Type B pancreatic cell (in vitro differentiated cells): ENCODE measurements at regions not wholly inside any gene's neighbourhood (a gene's known extent, or its start where the extent isn't known, plus 50 kb on each side); places are given as distances from the start of the nearest gene placed in this dataset.

Experiments used
- DNase-seq: peaks from one replicate; pipeline ENCODE4 v3.0.0; 2021; ENCODE audit warnings: mixed read lengths; ENCODE audit not compliant: unreplicated experiment; ENCODE audit errors: extremely low spot score
- H3K27ac Mint-ChIP-seq: 2 replicates; pipeline ENCODE4 v1.8.0; 2021; ENCODE audit warnings: mild to moderate bottlenecking, mixed read lengths
- H3K27me3 Mint-ChIP-seq: 2 replicates; pipeline ENCODE4 v1.8.0; 2021; ENCODE audit warnings: mixed read lengths
- H3K36me3 Mint-ChIP-seq: 2 replicates; pipeline ENCODE4 v1.8.0; 2021; ENCODE audit warnings: mixed read lengths
- H3K4me1 Mint-ChIP-seq: one replicate; pipeline ENCODE4 v1.8.0; 2021; ENCODE audit warnings: mixed read lengths; ENCODE audit not compliant: unreplicated experiment
- H3K4me3 Mint-ChIP-seq: 2 replicates; pipeline ENCODE4 v1.8.0; 2021; ENCODE audit warnings: mild to moderate bottlenecking, mixed read lengths
- H3K9me3 Mint-ChIP-seq: 2 replicates; pipeline ENCODE4 v1.8.0; 2021; ENCODE audit warnings: mixed read lengths
- CTCF ChIP-seq: fragments of 200-600 bp; sonication (generic); conservative IDR thresholded peaks from 2 replicates; pipeline ENCODE4 v1.5.0; 2021; ENCODE audit warnings: antibody characterized with exemption, mild to moderate bottlenecking

GRCh38 chr21:34215911-34216717 lies 142.7 kb downstream of the MRPS6 start:
- H3K4me3 Mint-ChIP-seq = no peak overlapping the region
- peaks cover 17% of the 10 kb centered on the region for H3K4me1 Mint-ChIP-seq
- DNase-seq = no peak
- no peak for TF ChIP-seq CTCF
- peaks cover 6% of the 10 kb centered on the region for H3K9me3 Mint-ChIP-seq
- H3K36me3 Mint-ChIP-seq = peaks cover 11% of the 10 kb centered on the region
- H3K27me3 Mint-ChIP-seq = no peaks in the 10 kb centered on the region
- H3K27ac Mint-ChIP-seq = no peak overlapping the region

GRCh38 chr21:34216718-34217032 lies 143.3 kb downstream of the MRPS6 start:
- no peak overlapping the region for H3K27ac Mint-ChIP-seq
- TF ChIP-seq CTCF = no peak
- H3K27me3 Mint-ChIP-seq = no peaks in the 10 kb centered on the region
- H3K36me3 Mint-ChIP-seq = peaks cover 11% of the 10 kb centered on the region
- H3K4me3 Mint-ChIP-seq = no peak overlapping the region
- H3K4me1 Mint-ChIP-seq = peaks cover 17% of the 10 kb centered on the region
- DNase-seq = no peak
- peaks cover 6% of the 10 kb centered on the region for H3K9me3 Mint-ChIP-seq

- H3K27ac Mint-ChIP-seq = no peak overlapping the region
- no peaks in the 10 kb centered on the region for H3K27me3 Mint-ChIP-seq
- H3K4me1 Mint-ChIP-seq = peaks cover 17% of the 10 kb centered on the region
- no peak overlapping the region for H3K4me3 Mint-ChIP-seq
- H3K36me3 Mint-ChIP-seq = peaks cover 11% of the 10 kb centered on the region
- no peak for DNase-seq
- peaks cover 6% of the 10 kb centered on the region for H3K9me3 Mint-ChIP-seq
- TF ChIP-seq CTCF = no peak
Observed at GRCh38 chr21:34217263-34217662, 143.9 kb downstream of the MRPS6 start.

GRCh38 chr21:34219334-34220060 lies 144.3 kb upstream of the KCNE2 start:
- no peak for TF ChIP-seq CTCF
- no peak for DNase-seq
- H3K4me1 Mint-ChIP-seq = peaks cover 17% of the 10 kb centered on the region
- H3K27me3 Mint-ChIP-seq = no peaks in the 10 kb centered on the region
- H3K9me3 Mint-ChIP-seq = no peaks in the 10 kb centered on the region
- no peak overlapping the region for H3K4me3 Mint-ChIP-seq
- H3K36me3 Mint-ChIP-seq = peaks cover 7% of the 10 kb centered on the region
- no peak overlapping the region for H3K27ac Mint-ChIP-seq

- TF ChIP-seq CTCF = no peak
- Mint-ChIP-seq H3K4me3 (no peak overlapping the region), H3K27me3 (no peaks in the 10 kb centered on the region), H3K27ac (no peak overlapping the region), H3K4me1 (peaks cover 17% of the 10 kb centered on the region), H3K36me3 (peaks cover under 1% of the 10 kb centered on the region), H3K9me3 (no peaks in the 10 kb centered on the region)
- DNase-seq = no peak
Observed at GRCh38 chr21:34220556-34221195, 143.1 kb upstream of the KCNE2 start.
